ENCODE measurements at regions not wholly inside any gene's neighbourhood (a gene's known extent, or its start where the extent isn't known, plus 50 kb on each side); places are given as distances from the start of the nearest gene placed in this dataset.

- TF ChIP-seq CTCF (conservative IDR thresholded peaks at IDR 0.05 in 1 of 2, IDR thresholded peaks at IDR 0.05 in 1 of 2; ENCODE audit: extremely low read depth in 1 of 2, insufficient read depth in 1 of 2, low read depth in 1 of 2, low read length in 2 of 2) (no peak), EZH2 (IDR thresholded peaks at IDR 0.05; ENCODE audit: borderline replicate concordance, low read length) (no peak)
These were observed 78.7 kb upstream of the PAPOLG start for GRCh38 chr2:60677356-60677755.

All from mammary epithelial cell (primary cell).